ENCODE measurements at regions not wholly inside any gene's neighbourhood (a gene's known extent, or its start where the extent isn't known, plus 50 kb on each side); places are given as distances from the start of the nearest gene placed in this dataset.

DNA sequence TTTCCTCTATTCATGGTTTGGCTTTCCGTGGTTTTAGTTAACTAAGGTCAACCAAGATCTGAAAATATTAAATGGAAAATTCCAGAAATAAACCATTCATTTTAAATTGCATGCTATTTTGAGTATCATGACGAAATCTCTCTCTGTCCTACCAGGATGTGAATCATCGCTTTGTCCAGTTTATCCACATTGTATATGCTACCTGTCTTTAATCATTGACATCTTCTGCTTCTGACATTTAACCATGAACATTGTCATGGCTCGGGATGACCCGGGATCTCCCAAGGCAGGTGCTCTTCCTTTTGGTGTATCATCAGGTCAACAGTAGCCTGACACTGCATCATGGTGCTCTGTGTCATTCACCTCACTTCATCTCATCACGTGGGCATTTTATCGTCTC, 125.5 kb upstream of the HNRNPU start:
- TF ChIP-seq ARNTL (CRISPR knock-in tag; IDR thresholded peaks at IDR 0.05; ENCODE audit: borderline replicate concordance, low read depth) (no peak), OSR1 (CRISPR knock-in tag; IDR thresholded peaks at IDR 0.05) (no peak), BACH2 (CRISPR knock-in tag; IDR thresholded peaks at IDR 0.05; ENCODE audit: borderline replicate concordance) (no peak), ZFP30 (CRISPR knock-in tag; IDR thresholded peaks at IDR 0.05) (no peak), PPARA (CRISPR knock-in tag; IDR thresholded peaks at IDR 0.05; ENCODE audit: borderline replicate concordance) (no peak), ZNF70 (CRISPR knock-in tag; IDR thresholded peaks at IDR 0.05) (no peak), ZC3H10 (CRISPR knock-in tag; IDR thresholded peaks at IDR 0.05) (no peak), ZNF565 (CRISPR knock-in tag; conservative IDR thresholded peaks at IDR 0.05; ENCODE audit: low read depth) (no peak), CSDC2 (CRISPR knock-in tag; IDR thresholded peaks at IDR 0.05) (no peak), ZFP3 (CRISPR knock-in tag; IDR thresholded peaks at IDR 0.05) (no peak)
- TF ChIP-seq, protein P1, sequence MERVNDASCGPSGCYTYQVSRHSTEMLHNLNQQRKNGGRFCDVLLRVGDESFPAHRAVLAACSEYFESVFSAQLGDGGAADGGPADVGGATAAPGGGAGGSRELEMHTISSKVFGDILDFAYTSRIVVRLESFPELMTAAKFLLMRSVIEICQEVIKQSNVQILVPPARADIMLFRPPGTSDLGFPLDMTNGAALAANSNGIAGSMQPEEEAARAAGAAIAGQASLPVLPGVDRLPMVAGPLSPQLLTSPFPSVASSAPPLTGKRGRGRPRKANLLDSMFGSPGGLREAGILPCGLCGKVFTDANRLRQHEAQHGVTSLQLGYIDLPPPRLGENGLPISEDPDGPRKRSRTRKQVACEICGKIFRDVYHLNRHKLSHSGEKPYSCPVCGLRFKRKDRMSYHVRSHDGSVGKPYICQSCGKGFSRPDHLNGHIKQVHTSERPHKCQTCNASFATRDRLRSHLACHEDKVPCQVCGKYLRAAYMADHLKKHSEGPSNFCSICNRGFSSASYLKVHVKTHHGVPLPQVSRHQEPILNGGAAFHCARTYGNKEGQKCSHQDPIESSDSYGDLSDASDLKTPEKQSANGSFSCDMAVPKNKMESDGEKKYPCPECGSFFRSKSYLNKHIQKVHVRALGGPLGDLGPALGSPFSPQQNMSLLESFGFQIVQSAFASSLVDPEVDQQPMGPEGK (CRISPR knock-in tag; IDR thresholded peaks at IDR 0.05; ENCODE audit: borderline replicate concordance): no peak
- TF ChIP-seq, protein P2, sequence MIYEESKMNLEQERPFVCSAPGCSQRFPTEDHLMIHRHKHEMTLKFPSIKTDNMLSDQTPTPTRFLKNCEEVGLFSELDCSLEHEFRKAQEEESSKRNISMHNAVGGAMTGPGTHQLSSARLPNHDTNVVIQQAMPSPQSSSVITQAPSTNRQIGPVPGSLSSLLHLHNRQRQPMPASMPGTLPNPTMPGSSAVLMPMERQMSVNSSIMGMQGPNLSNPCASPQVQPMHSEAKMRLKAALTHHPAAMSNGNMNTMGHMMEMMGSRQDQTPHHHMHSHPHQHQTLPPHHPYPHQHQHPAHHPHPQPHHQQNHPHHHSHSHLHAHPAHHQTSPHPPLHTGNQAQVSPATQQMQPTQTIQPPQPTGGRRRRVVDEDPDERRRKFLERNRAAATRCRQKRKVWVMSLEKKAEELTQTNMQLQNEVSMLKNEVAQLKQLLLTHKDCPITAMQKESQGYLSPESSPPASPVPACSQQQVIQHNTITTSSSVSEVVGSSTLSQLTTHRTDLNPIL (CRISPR knock-in tag; IDR thresholded peaks at IDR 0.05; ENCODE audit: low read depth): no peak
- TF ChIP-seq, protein P3, sequence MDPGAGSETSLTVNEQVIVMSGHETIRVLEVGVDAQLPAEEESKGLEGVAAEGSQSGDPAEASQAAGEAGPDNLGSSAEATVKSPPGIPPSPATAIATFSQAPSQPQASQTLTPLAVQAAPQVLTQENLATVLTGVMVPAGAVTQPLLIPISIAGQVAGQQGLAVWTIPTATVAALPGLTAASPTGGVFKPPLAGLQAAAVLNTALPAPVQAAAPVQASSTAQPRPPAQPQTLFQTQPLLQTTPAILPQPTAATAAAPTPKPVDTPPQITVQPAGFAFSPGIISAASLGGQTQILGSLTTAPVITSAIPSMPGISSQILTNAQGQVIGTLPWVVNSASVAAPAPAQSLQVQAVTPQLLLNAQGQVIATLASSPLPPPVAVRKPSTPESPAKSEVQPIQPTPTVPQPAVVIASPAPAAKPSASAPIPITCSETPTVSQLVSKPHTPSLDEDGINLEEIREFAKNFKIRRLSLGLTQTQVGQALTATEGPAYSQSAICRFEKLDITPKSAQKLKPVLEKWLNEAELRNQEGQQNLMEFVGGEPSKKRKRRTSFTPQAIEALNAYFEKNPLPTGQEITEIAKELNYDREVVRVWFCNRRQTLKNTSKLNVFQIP (CRISPR knock-in tag; IDR thresholded peaks at IDR 0.05; ENCODE audit: borderline replicate concordance, low read depth): no peak

Data from SK-N-SH treated with all-trans-retinoic acid at 6 μM for 48 hours (cell line).